Testis (tissue), 2 donors: ENCODE measurements at regions not wholly inside any gene's neighbourhood (a gene's known extent, or its start where the extent isn't known, plus 50 kb on each side); places are given as distances from the start of the nearest gene placed in this dataset.

Source experiments
- DNase-seq: peaks from one replicate; pipeline ENCODE4 v3.0.0-alpha.2; 2019
- H3K27ac ChIP-seq, 2 donors: fragments of 200-600 bp; sonication (generic); one replicate each; pipeline ENCODE4 v1.5.1; 2019
- H3K27me3 ChIP-seq: fragments of 200-600 bp; sonication (generic); one replicate; pipeline ENCODE4 v1.5.1; 2019
- H3K36me3 ChIP-seq: fragments of 200-600 bp; sonication (generic); one replicate; pipeline ENCODE4 v1.5.1; 2017; ENCODE audit warnings: low read depth; ENCODE audit errors: missing control alignments
- H3K4me1 ChIP-seq: fragments of 200-600 bp; sonication (generic); one replicate; pipeline ENCODE4 v1.5.1; 2019
- H3K4me3 ChIP-seq, 2 donors: fragments of 200-600 bp; sonication (generic); one replicate each; pipeline ENCODE4 v1.5.1; 2017 to 2019
- H3K9me3 ChIP-seq: fragments of 200-600 bp; sonication (generic); one replicate; pipeline ENCODE4 v1.5.1; 2017
- CTCF ChIP-seq, 3 experiments: fragments of 450-650 bp in 2 of 3; fragments of 200-600 bp in 1 of 3; sonication (generic) in 1 of 3; IDR thresholded peaks; one replicate each; pipeline ENCODE4 v1.5.1; 2016 to 2019; ENCODE audit warnings: antibody characterized with exemption in 3 of 3, mild to moderate bottlenecking in 2 of 3, moderate library complexity in 1 of 3
- POLR2A ChIP-seq: fragments of 450-650 bp; IDR thresholded peaks from one replicate; pipeline ENCODE4 v1.6.1; 2017; ENCODE audit warnings: antibody characterized with exemption, mild to moderate bottlenecking, moderate library complexity
- WGBS, 2 donors: methylation state at CpG; one replicate each; pipeline ENCODE4 v1.1.5; 2018; 5-methylcytosine and 5-hydroxymethylcytosine counted together
- intact Hi-C: fragments of 100-400 bp; cut with DNase I; formaldehyde crosslinking; loops from one replicate; pipeline ENCODE4 v1.15.1; 2023; ENCODE audit warnings: low total_unique reads

GRCh38 chr2:40556739-40557138 lies 104.8 kb upstream of the SLC8A1 start:
- WGBS, 2 donors = 96 to 99% methylated on average over 6 of the region's 6 CpGs
- no peak for DNase-seq
- intact Hi-C loops = no loop called here
- H3K27me3 ChIP-seq = no peaks in the 10 kb centered on the region
- no peak overlapping the region for H3K27ac ChIP-seq
- H3K9me3 ChIP-seq = no peaks in the 10 kb centered on the region
- H3K4me1 ChIP-seq = no peaks in the 10 kb centered on the region
- TF ChIP-seq CTCF (IDR thresholded peaks at IDR 0.05) (no peak), POLR2A (no peak)
- H3K36me3 ChIP-seq = no peaks in the 10 kb centered on the region
- no peak overlapping the region for H3K4me3 ChIP-seq

GRCh38 chr2:40558761-40559160 lies 106.9 kb upstream of the SLC8A1 start:
- H3K4me1 ChIP-seq = no peaks in the 10 kb centered on the region
- DNase-seq = no peak
- H3K27ac ChIP-seq = no peak overlapping the region
- intact Hi-C loops = no loop called here
- 83 to 84% methylated on average over 6 of the region's 6 CpGs for WGBS, 2 donors
- H3K36me3 ChIP-seq = no peaks in the 10 kb centered on the region
- no peaks in the 10 kb centered on the region for H3K27me3 ChIP-seq
- TF ChIP-seq CTCF (IDR thresholded peaks at IDR 0.05) = no peak
- no peak for TF ChIP-seq POLR2A
- H3K9me3 ChIP-seq = no peaks in the 10 kb centered on the region
- no peak overlapping the region for H3K4me3 ChIP-seq

- no peak for TF ChIP-seq POLR2A
- no peak for TF ChIP-seq CTCF (IDR thresholded peaks at IDR 0.05)
- H3K4me3 ChIP-seq = no peak overlapping the region
- no peaks in the 10 kb centered on the region for H3K27me3 ChIP-seq
- no peak for DNase-seq
- 91 to 93% methylated on average over 2 of the region's 2 CpGs for whole genome bisulfite sequencing, 2 donors
- H3K36me3 ChIP-seq = no peaks in the 10 kb centered on the region
- no peaks in the 10 kb centered on the region for H3K4me1 ChIP-seq
- H3K27ac ChIP-seq = no peak overlapping the region
- intact Hi-C loops = no loop called here
- H3K9me3 ChIP-seq = no peaks in the 10 kb centered on the region
These were observed 107.3 kb upstream of the SLC8A1 start for GRCh38 chr2:40559175-40559574.

GRCh38 chr2:40564184-40564583 lies 112.3 kb upstream of the SLC8A1 start:
- H3K27ac ChIP-seq = no peak overlapping the region
- H3K36me3 ChIP-seq = no peaks in the 10 kb centered on the region
- H3K27me3 ChIP-seq = no peaks in the 10 kb centered on the region
- intact Hi-C loops = no loop called here
- H3K9me3 ChIP-seq = no peaks in the 10 kb centered on the region
- H3K4me1 ChIP-seq = no peaks in the 10 kb centered on the region
- 42 to 64% methylated on average over 2 of the region's 2 CpGs for WGBS, 2 donors
- TF ChIP-seq POLR2A = no peak
- TF ChIP-seq CTCF (IDR thresholded peaks at IDR 0.05) = no peak
- H3K4me3 ChIP-seq = no peak overlapping the region
- DNase-seq = no peak

GRCh38 chr2:40579247-40579646 lies 127.4 kb upstream of the SLC8A1 start:
- Histone ChIP-seq H3K36me3 (no peaks in the 10 kb centered on the region), H3K27ac (no peak overlapping the region), H3K4me1 (no peaks in the 10 kb centered on the region), H3K4me3 (no peak overlapping the region), H3K27me3 (no peaks in the 10 kb centered on the region), H3K9me3 (no peaks in the 10 kb centered on the region)
- intact Hi-C loops = no loop called here
- DNase-seq = no peak
- TF ChIP-seq CTCF (IDR thresholded peaks at IDR 0.05) (no peak), POLR2A (no peak)
- 68 to 85% methylated on average over 1 of the region's 1 CpG for WGBS, 2 donors
